Right atrium auricular region (tissue), 2 donors: ENCODE measurements at regions not wholly inside any gene's neighbourhood (a gene's known extent, or its start where the extent isn't known, plus 50 kb on each side); places are given as distances from the start of the nearest gene placed in this dataset.

ENCODE experiments used
- DNase-seq: peaks from one replicate; pipeline ENCODE4 v3.0.0-alpha.2; 2019; ENCODE audit warnings: low spot score
- H3K27ac ChIP-seq, 2 donors: fragments of 200-600 bp; sonication (generic); 1 replicate in 1 of 2; 2 replicates in 1 of 2; pipeline ENCODE4 v1.5.1; 2016 to 2019
- H3K27me3 ChIP-seq, 2 donors: fragments of 200-600 bp; sonication (generic); one replicate each; pipeline versions ENCODE4 v1.5.1 to v1.6.0; 2017 to 2019
- H3K36me3 ChIP-seq: fragments of 200-600 bp; sonication (generic); one replicate; pipeline ENCODE4 v1.5.1; 2016
- H3K4me1 ChIP-seq, 2 donors: fragments of 200-600 bp; sonication (generic); one replicate each; pipeline versions ENCODE4 v1.5.1 to v1.6.0; 2017 to 2019
- H3K4me3 ChIP-seq, 2 donors: fragments of 200-600 bp; sonication (generic); 1 replicate in 1 of 2; 2 replicates in 1 of 2; pipeline ENCODE4 v1.5.1; 2017 to 2019; ENCODE audit warnings: mild to moderate bottlenecking in 1 of 2, moderate library complexity in 1 of 2
- H3K9me3 ChIP-seq, 2 donors: fragments of 200-600 bp; sonication (generic); one replicate each; pipeline ENCODE4 v1.5.1; 2019
- CTCF ChIP-seq, 2 donors: fragments of 200-600 bp; sonication (generic); IDR thresholded peaks; one replicate each; pipeline ENCODE4 v1.5.1; 2019; ENCODE audit warnings: antibody characterized with exemption in 2 of 2

GRCh38 chr20:48571949-48572847, 255.6 kb downstream of the PREX1 start:
- no peak for TF ChIP-seq CTCF (IDR thresholded peaks at IDR 0.05)
- H3K27ac ChIP-seq = no peak overlapping the region
- DNase-seq = no peak

DNA sequence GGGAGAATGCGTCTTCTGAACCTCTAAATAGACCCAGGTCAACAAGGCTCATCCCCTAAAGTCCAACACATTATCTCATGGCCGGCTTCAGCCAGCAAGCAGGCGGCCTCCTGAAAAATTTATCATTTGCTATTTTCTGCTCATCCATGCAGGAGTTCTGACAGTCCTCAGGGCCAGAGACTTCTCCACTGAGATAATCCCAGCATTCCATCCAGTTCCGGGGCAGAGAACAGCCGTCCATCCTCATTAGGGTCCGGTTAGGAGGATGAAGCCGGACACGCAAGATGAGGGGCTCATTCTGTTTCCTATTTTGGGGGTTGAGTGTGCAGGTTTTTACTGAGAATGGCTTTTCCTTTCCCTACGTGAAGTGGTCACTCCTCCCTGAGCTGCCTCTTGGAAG, 258.1 kb downstream of the PREX1 start:
- Histone ChIP-seq H3K4me3 (no peak overlapping the region), H3K4me1 (peaks cover 0 to 5% of the 10 kb centered on the region in 2 donors), H3K9me3 (no peaks in the 10 kb centered on the region), H3K36me3 (no peaks in the 10 kb centered on the region), H3K27me3 (no peaks in the 10 kb centered on the region), H3K27ac (no peak overlapping the region)
- TF ChIP-seq CTCF (IDR thresholded peaks at IDR 0.05) = no peak
- DNase-seq = no peak

More at GRCh38 chr20:48571949-48572847, 255.6 kb downstream of the PREX1 start:
- Histone ChIP-seq H3K36me3 (no peaks in the 10 kb centered on the region), H3K4me3 (no peak overlapping the region), H3K9me3 (no peaks in the 10 kb centered on the region), H3K4me1 (peaks cover 0 to 5% of the 10 kb centered on the region in 2 donors), H3K27me3 (no peaks in the 10 kb centered on the region)

DNA sequence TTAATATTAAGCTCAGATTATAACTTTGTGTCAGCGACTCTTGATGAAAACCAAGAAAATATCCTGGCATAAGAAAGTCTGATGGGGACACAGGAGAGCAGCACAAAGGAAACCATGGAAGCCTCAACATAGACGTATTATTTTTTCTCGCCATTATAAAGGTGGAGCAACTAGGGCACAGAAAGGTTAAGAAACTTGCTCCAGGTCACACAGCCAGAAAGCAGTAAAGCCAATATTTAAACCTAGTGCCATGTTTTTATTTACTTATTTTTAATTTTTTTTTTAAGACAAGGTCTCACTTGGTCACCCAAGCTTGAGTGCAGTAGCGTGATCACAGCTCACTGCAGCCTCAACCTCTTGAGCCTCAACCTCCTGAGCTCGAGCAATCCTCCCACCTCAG, 259.3 kb downstream of the PREX1 start:
- no peaks in the 10 kb centered on the region for H3K9me3 ChIP-seq
- no peak for TF ChIP-seq CTCF (IDR thresholded peaks at IDR 0.05)
- no peaks in the 10 kb centered on the region for H3K36me3 ChIP-seq
- no peak for DNase-seq
- H3K4me1 ChIP-seq = peaks cover 0 to 5% of the 10 kb centered on the region in 2 donors
- H3K4me3 ChIP-seq = no peak overlapping the region
- no peaks in the 10 kb centered on the region for H3K27me3 ChIP-seq
- H3K27ac ChIP-seq = no peak overlapping the region

DNA sequence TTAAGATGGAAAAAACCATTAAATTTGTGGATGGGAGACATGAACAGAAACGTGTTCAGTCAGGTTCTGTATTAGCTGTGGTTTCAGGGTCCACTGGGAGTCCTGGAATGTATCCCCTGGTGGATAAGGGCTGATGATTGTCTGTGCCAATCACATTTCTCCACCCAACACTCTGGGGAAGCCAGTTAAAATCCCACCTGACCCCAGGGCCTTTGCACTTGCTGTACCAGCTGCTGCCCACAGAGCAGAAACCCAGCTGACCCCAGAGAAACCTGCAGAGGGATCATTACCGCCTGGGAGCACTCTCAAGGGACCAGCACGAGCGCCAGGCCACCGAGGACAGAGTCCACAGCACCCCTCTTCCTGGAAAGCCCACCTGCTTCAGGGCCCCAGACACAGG, 260.7 kb downstream of the PREX1 start:
- peaks cover 0 to 3% of the 10 kb centered on the region in 2 donors for H3K4me1 ChIP-seq
- TF ChIP-seq CTCF (IDR thresholded peaks at IDR 0.05) = no peak
- H3K27me3 ChIP-seq = no peaks in the 10 kb centered on the region
- no peak overlapping the region for H3K4me3 ChIP-seq
- H3K27ac ChIP-seq = no peak overlapping the region
- no peaks in the 10 kb centered on the region for H3K9me3 ChIP-seq
- no peak for DNase-seq
- no peaks in the 10 kb centered on the region for H3K36me3 ChIP-seq

- Histone ChIP-seq H3K27ac (no peak overlapping the region), H3K4me1 (no peaks in the 10 kb centered on the region), H3K27me3 (no peaks in the 10 kb centered on the region), H3K36me3 (no peaks in the 10 kb centered on the region), H3K4me3 (no peak overlapping the region), H3K9me3 (no peaks in the 10 kb centered on the region)
- no peak for DNase-seq
- no peak for TF ChIP-seq CTCF (IDR thresholded peaks at IDR 0.05)
Observed at GRCh38 chr20:48564982-48565539, 262.7 kb downstream of the PREX1 start.
